ENCODE measurements at regions not wholly inside any gene's neighbourhood (a gene's known extent, or its start where the extent isn't known, plus 50 kb on each side); places are given as distances from the start of the nearest gene placed in this dataset.

DNA sequence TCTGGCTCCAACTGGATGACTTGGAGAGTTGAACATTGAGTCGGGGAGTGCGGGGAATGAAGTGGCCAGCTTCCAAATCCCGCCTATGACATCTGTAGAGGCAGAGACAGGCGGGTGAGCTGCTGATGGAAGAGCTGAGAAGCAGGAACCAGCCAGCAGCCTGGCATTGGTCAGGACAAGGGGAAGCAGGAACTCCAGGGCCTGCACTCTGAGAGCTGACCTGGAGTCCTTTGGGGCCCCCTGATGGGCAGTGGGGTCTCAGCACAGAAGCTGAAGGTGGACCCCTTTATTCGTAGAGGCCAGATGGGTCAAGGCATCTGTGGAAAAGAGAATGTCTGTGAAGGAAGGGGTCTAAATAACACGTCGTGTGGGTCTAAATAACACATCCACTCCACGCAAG, 57.0 kb downstream of the SEC61G start:
- no peak for DNase-seq (ENCODE audit: low spot score)

DNA sequence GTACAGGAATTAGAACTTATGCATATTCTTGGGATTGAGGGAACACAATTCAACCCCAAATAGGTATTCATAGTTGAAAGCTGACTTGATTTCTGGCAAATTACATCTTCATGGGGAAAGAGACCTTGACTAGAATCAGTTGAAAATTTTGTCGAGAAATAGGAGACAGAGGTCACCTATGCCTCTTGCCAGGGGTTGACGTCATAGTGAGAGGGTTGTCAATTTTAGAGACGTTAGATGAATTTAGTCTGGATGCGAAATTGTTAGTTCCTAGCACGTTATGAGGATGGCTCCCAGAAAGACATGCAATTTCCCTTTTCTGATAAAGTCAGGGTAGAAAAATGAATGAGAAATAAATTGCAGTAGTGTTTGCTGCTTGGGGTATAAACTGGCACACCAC, 59.3 kb downstream of the SEC61G start:
- no peak for DNase-seq (ENCODE audit: low spot score)

DNA sequence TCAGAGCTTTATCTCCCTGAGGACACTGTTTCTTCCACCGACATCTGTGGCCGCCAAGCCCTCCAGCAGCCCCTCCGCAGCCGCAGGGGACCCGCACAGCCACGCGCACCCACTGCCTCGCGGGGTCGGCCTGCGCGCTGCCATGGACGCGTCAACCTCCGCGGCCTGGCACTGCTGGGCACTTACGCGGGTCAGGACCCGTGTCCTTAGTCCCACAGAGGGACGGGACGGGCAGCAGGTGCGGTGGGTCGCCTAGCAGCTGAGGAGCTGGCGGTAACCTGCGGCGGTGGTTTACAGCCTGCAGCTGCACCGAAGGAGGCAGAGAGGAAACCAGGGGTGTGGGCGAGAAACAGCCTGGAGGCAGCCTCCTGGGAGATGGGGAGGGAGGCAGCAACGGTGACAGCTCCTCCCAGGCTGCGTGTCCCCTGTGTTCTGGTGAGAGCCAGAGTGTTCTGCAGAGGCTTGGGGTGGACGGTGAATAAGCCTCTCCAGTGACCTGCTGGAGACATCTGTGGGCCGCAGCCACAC, 61.3 kb downstream of the SEC61G start:
- no peak for DNase-seq (ENCODE audit: low spot score)

DNA sequence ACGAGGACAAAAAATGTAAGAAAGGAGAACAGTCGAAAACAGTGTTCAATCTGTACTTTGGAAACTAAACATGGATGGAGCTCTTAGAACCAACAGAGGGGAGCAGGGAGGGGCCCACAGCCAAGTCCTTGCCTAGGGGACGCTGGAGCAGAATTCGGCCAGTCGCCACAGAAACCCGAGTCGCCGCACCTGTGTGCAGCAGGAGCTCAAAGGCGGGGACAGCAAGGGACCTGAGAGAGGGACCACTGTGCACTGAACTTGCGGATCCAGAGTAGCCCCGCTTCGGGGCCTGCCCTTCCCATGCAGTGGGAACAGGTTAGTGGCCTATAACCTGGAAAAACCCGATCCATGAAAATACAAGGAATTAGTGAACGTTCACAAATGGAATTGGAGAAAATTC, 68.1 kb downstream of the SEC61G start:
- no peak for DNase-seq (ENCODE audit: low spot score)

GRCh38 chr7:54690050-54690443, 69.0 kb downstream of the SEC61G start:
- DNase-seq (ENCODE audit: low spot score) = no peak

DNA sequence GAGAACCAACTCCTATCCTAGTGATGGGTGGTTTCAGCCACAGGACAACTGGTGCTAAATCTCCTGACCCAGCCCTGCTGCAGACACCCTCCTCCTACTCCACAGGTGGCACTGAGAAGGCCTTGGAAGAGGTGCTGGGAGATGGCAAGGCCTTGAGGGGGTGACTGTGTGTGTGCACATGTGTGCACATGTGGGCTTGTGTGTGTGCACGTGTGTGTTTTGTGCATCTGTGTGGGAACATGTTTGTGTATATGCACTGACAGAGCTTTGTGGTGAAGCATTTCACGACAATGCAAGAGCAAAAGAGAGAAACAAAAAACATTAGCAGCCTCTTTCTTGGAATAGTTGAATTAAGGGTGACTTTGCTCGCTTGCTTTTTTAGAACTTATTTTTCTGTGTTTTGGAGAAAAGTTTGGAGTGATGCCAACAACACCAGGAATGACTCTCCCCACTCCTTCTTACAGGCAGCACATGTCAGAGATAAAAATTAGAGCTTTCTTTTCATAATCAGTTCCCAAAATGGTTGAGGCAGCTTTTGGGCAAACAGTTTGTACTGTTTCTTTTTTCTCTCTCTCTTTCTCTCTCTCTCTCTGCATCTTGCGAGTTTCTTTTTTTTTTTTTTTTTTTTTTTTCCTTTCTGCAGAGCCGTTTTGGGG, 69.5 kb downstream of the SEC61G start:
- DNase-seq (ENCODE audit: low spot score) = no peak

DNA sequence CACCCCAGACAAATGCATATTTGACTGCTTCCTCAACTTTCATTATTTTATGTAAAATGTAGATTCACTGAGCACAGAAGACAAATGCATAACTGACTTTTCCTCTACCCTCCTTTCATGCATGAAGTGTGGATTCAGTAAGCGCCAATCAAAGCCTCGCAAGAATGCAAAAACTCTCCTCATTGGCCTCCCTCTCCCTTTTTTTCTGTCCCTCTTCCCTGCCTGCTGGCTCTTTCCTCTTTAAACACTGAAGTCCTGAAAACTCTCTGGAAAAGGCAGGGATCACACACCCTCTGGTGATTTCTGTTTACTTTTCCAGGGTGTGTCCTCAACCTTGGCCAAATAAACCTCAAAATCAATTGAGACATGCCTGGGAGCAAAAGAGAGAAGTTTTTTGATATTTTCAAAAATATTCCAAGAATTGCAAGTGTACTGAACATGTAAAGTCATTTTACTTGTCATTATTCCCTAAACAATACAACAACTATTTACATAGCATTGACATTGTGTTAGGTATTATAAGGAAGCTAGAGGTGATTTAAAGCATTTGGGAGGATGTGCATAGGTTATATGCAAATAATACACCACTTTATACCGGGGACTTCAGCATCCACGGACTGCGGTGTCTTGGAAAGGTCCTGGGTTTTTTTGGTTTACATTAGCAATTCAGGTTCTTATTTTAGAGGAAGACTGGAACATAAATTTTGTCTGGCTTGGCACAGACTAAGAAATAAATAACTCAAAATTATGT, 71.4 kb downstream of the SEC61G start:
- no peak for DNase-seq (ENCODE audit: low spot score)

DNA sequence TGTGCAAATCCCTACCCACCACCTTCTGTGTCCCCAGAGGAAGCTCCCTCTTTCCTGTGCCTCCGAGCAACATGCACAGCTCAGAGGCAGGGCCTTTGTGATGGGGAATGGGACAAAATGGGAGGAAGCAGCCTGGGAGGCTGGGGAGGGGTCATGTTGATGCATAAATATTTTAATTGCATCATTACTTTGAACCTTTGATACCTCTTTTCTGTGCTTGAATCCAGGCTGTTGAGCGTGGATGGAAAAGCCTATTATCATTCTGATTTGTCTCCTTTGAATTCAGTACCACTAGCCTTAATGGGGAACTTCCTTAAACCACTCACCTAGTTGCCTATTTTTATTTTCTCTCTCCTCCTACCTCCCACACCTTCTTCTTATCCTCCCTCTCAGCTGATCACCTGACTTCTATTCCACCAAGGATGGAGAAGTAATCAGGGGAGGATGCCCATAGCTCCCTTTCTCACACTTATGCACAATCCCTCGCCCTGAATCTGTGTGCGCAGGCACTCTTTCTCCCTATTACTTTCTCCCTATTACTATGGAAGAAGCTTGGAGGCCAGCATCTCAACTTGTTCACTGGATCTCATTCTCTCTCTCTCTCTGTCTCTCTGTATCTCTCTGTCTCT, 78.5 kb downstream of the SEC61G start:
- DNase-seq (ENCODE audit: low spot score) = no peak

DNA sequence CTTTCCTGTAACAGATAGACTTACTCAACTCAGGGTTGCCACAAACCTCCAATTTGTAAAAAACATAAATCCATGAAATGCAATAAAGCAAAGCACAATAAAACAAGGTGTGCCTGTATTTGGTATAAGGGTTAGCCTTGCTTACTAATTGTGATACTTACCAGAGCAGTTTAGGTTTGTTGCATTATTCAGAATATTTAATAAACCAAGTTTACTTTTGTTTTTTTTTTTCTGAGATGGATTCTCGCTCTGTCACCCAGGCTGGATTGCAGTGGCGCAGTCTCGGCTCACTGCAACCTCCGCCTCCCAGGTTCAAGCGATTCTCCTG, 79.6 kb downstream of the SEC61G start:
- DNase-seq (ENCODE audit: low spot score) = no peak

DNA sequence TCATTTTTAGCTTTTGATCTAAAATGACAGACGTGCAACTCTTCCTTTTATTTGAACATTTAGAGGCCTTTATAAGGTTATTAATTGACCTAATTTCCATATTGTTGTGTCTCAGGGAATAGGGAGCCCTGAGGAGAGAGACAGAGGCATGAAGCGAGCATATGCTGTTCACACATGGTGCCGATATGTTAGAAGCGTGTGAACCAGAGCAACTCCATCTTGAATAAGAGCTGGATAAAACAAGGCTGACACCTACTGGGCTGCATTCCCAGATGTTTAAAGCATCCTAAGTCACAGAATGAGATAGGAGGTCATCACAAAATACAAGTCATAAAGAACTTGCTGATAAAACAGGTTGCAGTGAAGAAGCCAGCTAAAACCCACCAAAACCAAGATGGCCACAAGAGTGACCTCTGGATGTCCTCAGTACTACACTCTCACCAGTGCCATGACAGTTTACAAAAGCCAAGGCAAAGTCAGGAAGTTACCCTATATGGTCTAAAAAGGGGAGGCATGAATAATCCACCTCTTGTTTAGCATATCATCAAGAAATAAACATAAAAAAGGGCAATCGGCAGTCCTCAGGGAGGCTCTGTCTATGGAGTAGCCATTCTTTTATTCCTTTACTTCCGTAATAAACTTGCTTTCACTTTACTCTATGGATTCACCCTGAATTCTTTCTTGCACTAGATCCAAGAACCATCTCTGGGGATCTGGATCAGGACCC, 80.1 kb downstream of the SEC61G start:
- no peak for DNase-seq (ENCODE audit: low spot score)

DNA sequence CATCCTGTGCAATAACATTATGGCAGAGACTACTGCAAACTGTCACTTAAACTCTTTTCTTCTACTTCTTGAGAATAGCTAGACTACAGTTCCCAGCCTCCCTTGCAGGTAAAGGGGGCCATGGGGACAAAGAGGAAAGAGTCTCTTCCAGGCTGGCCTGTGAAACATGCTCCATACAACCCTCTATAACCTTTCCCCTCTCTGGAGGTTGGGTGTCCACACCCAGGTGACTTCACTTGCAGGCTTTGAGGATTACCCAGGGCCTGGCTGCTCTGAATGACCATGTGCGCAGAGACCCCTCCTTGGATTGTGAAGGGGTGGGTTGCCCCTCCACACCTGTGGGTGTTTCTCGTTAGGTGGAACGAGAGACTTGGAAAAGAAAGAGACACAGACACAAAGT, 84.1 kb downstream of the SEC61G start:
- no peak for DNase-seq (ENCODE audit: low spot score)

GRCh38 chr7:54672519-54672918, 86.5 kb downstream of the SEC61G start:
- DNase-seq (ENCODE audit: low spot score) = no peak

DNA sequence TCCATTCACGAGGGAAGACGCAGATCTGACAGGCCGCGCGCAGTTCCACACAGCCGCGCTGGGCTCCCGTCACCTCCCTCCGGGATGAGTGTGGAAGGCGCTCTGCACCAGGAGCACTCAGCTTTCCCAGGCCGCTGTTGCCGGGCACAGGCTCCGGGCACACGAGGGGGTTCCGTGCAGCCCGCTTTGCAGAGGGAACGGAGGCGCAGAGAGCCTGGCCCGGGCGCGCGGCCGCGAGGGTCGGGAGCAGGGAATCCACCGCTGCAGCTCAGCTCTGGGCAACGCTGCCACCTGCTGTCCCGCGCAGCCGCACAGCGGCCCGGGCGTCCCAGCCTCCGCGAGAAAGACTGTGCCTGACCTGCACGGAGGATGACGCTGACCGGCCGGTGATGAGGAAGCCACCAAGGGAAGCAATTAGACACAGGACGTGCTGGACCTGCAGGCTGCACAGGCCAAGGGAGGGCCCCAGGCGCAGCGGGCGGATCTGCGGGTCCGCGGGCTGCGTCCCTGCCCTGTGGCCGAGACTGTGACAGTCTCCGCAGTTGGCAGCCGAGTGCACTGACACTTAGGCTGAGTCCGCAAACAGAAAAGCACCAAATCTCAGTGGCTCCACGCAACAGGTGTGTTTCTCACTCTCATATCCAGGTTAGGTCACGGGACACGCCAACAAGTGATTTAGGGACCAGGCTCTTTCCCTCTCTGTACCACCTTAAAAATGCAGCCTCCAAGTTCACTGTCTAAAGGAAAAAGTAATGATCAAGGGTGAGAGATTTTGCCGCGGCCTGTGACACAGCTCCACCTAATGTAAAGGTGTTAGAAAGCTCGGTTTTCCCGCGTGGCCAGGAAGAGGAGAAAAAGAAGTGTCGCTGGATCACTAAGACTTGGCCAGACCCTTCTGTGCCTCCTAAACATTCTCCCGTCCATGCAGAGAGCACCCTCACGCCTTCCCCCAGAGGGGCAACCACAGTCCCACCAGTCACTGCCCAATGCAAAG, 94.5 kb downstream of the SEC61G start:
- DNase-seq (ENCODE audit: low spot score) = peak; percentile 47

GRCh38 chr7:54663603-54664234, 95.3 kb downstream of the SEC61G start:
- no peak for DNase-seq (ENCODE audit: low spot score)

DNA sequence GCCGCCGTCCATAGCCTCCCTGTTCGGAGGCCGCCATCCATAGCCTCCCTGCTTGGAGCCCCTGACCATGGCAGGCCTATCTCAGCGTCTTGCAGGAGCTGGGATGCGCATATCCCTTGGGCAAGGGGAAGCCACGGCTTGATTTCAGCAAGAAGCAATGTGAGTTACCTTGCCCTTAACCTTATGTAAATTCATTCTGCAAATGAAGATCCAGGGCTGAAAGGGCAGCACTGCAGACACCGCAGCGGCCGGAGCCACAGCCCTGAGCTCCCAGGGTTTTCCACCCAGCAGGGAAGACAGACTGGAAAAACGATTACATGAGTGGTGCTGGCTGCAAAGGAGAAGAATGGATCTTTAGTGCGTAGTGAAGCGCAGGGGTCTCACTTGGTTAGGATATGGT, 95.8 kb downstream of the SEC61G start:
- DNase-seq (ENCODE audit: low spot score) = no peak

- DNase-seq (ENCODE audit: low spot score) = no peak
Observed at GRCh38 chr7:54662701-54663100, 96.3 kb downstream of the SEC61G start.

GRCh38 chr7:54653905-54654304, 105.1 kb downstream of the SEC61G start:
- no peak for DNase-seq (ENCODE audit: low spot score)

DNA sequence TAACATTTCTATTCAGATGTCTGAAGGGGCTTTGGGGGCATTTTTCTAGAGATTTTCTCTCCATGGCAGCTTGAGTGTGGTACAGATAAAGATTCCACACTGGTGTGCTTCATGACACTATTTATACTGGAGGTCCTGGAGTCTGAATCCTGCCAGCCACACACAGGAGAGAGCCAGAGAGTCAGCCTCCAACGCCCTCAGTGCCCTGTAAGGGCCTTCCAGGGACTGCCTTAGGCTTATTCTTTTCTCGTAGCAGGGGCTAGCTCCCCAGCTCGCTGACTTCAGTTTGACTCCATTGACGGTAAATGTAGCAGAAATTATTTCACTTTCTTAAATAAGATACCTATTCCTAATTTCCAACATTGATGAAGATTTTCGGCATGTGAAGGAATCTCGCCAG, 100.9 kb downstream of the VSTM2A start:
- DNase-seq (ENCODE audit: low spot score) = no peak

DNA sequence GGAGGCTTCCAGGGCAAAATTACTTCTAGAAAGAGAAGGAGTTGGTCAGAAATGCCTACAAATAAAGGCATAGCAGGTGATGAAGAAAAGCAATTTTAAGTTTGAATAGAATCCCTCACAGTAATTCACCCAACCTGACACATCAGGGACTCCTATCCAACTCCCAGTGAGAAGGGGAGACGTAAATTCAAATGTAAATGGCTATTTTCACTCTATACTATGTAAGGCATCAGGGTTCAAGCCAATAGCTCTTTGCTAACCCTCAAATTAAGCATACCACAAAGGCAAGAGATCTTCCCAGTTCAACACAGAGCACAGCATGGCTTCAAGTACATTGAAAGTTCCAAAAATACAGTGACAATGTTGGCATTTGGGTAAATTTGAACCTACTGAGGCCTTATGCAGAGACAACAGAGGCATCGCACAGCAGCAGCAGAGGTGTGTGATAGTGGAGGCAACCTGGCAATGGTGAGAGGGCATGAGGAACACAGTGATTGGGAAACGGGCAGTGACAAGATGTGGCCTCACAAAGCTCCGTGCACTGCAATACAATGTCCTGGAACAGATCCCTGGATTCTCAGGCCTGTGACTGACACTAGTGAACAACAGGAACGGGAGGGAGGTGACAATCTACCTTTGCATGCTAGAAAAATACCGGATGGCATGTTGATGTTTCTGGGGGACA, 95.7 kb downstream of the VSTM2A start:
- DNase-seq (ENCODE audit: low spot score) = no peak

- no peak for DNase-seq (ENCODE audit: low spot score)
Observed at GRCh38 chr7:54632696-54633095, 90.5 kb downstream of the VSTM2A start.
